NCI-H146 (cell line): ENCODE measurements at regions not wholly inside any gene's neighbourhood (a gene's known extent, or its start where the extent isn't known, plus 50 kb on each side); places are given as distances from the start of the nearest gene placed in this dataset.

Experiments
- DNase-seq: peaks from one replicate; lab custom pipeline; 2025; lab: John Stamatoyannopoulos, UW

GRCh38 chr5:57841676-57842363 lies 359.2 kb upstream of the ACTBL2 start:
- DNase-seq = no peak

GRCh38 chr5:57839437-57840079 lies 356.9 kb upstream of the ACTBL2 start:
- no peak for DNase-seq

GRCh38 chr5:57839025-57839424 lies 356.4 kb upstream of the ACTBL2 start:
- DNase-seq = no peak

- DNase-seq = no peak
These were observed 354.3 kb upstream of the ACTBL2 start for GRCh38 chr5:57836921-57837320.

- DNase-seq = no peak
These were observed 353.7 kb upstream of the ACTBL2 start for GRCh38 chr5:57836331-57836730.

- peak; percentile 57 for DNase-seq
These were observed 352.4 kb upstream of the ACTBL2 start for GRCh38 chr5:57834829-57835608.

GRCh38 chr5:57833489-57833888 lies 350.9 kb upstream of the ACTBL2 start:
- DNase-seq = no peak

- no peak for DNase-seq
These were observed 350.3 kb upstream of the ACTBL2 start for GRCh38 chr5:57832875-57833274.

- DNase-seq = no peak
These were observed 349.3 kb upstream of the ACTBL2 start for GRCh38 chr5:57831932-57832331.

- DNase-seq = no peak
These were observed 348.5 kb upstream of the ACTBL2 start for GRCh38 chr5:57831090-57831489.

GRCh38 chr5:57828221-57828620 lies 345.6 kb upstream of the ACTBL2 start:
- no peak for DNase-seq

GRCh38 chr5:57825031-57825686 lies 342.5 kb upstream of the ACTBL2 start:
- no peak for DNase-seq

GRCh38 chr5:57824623-57825022 lies 342.0 kb upstream of the ACTBL2 start:
- no peak for DNase-seq

GRCh38 chr5:57824047-57824446 lies 341.4 kb upstream of the ACTBL2 start:
- no peak for DNase-seq

GRCh38 chr5:57822651-57823050 lies 340.0 kb upstream of the ACTBL2 start:
- DNase-seq = no peak

- DNase-seq = no peak
These were observed 335.8 kb upstream of the ACTBL2 start for GRCh38 chr5:57818397-57818796.

GRCh38 chr5:57817924-57818323 lies 335.3 kb upstream of the ACTBL2 start:
- no peak for DNase-seq

- no peak for DNase-seq
These were observed 334.4 kb upstream of the ACTBL2 start for GRCh38 chr5:57817001-57817453.

GRCh38 chr5:57816108-57816507 lies 333.5 kb upstream of the ACTBL2 start:
- no peak for DNase-seq

GRCh38 chr5:57805732-57806131 lies 323.1 kb upstream of the ACTBL2 start:
- no peak for DNase-seq

- no peak for DNase-seq
These were observed 322.6 kb upstream of the ACTBL2 start for GRCh38 chr5:57805170-57805569.

GRCh38 chr5:57804505-57804904 lies 321.9 kb upstream of the ACTBL2 start:
- DNase-seq = no peak
